C4-2B (cell line): ENCODE measurements at regions not wholly inside any gene's neighbourhood (a gene's known extent, or its start where the extent isn't known, plus 50 kb on each side); places are given as distances from the start of the nearest gene placed in this dataset.

Experiments
- H3K27ac ChIP-seq: fragments of 450-650 bp; 2 replicates; pipeline ENCODE4 v1.5.1; 2017
- ZFX ChIP-seq: fragments of 450-650 bp; IDR thresholded peaks from 2 replicates; pipeline ENCODE4 v1.6.1; 2017
- TF ChIP-seq, protein P1 (sequence below): fragments of 450-650 bp; conservative IDR thresholded peaks from 2 replicates; pipeline ENCODE4 v1.5.1; 2017; ENCODE audit warnings: mild to moderate bottlenecking

DNA sequence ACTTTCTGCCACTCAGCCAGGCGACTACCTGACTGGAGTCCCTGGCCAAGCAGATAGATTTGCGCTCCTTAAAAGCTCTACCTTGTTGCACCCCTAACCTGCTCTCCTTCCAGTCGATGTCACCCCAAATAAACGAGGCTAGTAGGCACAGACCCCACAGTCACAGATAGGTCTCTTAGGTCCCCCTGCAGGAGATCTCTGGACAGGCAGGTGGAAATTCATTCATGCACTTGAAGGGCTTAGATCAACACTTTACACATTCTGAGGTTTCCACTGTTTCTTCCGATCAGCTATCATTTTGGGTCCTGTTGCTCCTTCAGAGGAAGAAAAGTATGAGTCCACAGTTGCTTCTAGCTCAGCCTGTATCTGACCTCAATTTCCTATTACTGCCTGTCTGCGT is 272.6 kb upstream of the FMN2 start:
- no peak overlapping the region for H3K27ac ChIP-seq
- TF ChIP-seq ZFX, result no peak
- TF ChIP-seq, protein P1, sequence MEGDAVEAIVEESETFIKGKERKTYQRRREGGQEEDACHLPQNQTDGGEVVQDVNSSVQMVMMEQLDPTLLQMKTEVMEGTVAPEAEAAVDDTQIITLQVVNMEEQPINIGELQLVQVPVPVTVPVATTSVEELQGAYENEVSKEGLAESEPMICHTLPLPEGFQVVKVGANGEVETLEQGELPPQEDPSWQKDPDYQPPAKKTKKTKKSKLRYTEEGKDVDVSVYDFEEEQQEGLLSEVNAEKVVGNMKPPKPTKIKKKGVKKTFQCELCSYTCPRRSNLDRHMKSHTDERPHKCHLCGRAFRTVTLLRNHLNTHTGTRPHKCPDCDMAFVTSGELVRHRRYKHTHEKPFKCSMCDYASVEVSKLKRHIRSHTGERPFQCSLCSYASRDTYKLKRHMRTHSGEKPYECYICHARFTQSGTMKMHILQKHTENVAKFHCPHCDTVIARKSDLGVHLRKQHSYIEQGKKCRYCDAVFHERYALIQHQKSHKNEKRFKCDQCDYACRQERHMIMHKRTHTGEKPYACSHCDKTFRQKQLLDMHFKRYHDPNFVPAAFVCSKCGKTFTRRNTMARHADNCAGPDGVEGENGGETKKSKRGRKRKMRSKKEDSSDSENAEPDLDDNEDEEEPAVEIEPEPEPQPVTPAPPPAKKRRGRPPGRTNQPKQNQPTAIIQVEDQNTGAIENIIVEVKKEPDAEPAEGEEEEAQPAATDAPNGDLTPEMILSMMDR, result peak; percentile 30

GRCh38 chr1:239819756-239820250 is 271.9 kb upstream of the FMN2 start:
- TF ChIP-seq, protein P1, result no peak
- no peak for TF ChIP-seq ZFX

GRCh38 chr1:239823852-239824251 is 267.8 kb upstream of the FMN2 start:
- TF ChIP-seq, protein P1, result no peak
- TF ChIP-seq ZFX, result no peak
- H3K27ac ChIP-seq, result no peak overlapping the region

More at GRCh38 chr1:239819756-239820250, 271.9 kb upstream of the FMN2 start:
- no peak overlapping the region for H3K27ac ChIP-seq

DNA sequence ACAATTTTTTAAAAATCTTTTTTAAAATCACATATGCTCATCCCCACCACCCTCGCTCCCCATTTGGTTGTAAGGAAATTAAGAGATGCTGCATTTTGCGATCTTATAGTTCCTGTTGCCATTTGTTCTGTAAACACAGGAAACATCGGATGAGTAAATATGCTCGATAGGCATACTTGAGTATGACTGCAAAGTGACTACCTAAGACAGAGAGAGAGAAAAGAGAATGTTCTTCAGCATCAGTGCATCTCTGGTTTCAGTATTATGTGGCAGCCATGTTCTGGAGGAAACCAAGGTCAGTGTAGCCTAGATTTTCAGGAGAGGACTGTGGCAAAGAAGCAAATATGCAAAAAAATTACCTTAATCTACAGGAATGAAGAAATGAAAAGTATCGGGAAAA is 265.5 kb upstream of the FMN2 start:
- no peak for TF ChIP-seq ZFX
- TF ChIP-seq, protein P1, result no peak
- no peak overlapping the region for H3K27ac ChIP-seq

DNA sequence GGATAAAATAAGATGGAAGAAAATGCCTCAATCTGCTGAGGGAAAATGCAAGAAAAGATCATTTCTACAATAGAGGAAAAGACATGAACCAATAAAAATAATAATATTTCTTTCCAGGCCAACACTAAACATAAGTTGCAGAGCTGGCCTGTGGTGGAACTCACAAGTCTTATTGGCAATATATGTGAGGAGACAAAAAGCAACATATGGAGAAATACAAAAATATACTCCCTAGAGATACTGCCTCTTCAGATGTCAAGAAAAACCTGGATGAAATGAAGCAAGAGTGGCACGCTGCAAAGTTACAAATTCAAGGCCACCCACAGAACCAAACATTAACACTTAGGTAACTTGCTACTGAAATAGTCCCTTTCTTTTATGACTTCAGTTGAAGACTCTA is 264.9 kb upstream of the FMN2 start:
- H3K27ac ChIP-seq, result no peak overlapping the region
- TF ChIP-seq, protein P1, result no peak
- TF ChIP-seq ZFX, result no peak

DNA sequence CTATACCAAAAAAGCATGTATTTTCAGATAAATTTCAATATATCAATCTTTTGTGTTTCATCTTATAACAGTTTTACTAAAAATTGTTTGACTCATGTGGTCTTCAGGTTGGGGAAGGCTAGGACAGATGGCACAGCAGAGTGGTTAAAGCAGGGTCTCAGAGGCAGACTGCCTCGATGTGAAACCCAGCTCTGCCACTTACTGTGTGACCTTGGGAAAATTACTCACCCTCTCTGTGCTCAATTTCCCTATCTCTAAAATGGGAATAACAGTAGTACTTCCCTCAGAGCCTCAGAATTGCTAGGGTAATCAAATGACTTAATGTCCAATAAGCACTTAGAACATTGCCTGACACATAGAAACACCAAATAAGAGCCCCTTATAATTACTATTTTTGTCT is 262.1 kb upstream of the FMN2 start:
- H3K27ac ChIP-seq, result no peak overlapping the region
- TF ChIP-seq ZFX, result no peak
- TF ChIP-seq, protein P1, result no peak

DNA sequence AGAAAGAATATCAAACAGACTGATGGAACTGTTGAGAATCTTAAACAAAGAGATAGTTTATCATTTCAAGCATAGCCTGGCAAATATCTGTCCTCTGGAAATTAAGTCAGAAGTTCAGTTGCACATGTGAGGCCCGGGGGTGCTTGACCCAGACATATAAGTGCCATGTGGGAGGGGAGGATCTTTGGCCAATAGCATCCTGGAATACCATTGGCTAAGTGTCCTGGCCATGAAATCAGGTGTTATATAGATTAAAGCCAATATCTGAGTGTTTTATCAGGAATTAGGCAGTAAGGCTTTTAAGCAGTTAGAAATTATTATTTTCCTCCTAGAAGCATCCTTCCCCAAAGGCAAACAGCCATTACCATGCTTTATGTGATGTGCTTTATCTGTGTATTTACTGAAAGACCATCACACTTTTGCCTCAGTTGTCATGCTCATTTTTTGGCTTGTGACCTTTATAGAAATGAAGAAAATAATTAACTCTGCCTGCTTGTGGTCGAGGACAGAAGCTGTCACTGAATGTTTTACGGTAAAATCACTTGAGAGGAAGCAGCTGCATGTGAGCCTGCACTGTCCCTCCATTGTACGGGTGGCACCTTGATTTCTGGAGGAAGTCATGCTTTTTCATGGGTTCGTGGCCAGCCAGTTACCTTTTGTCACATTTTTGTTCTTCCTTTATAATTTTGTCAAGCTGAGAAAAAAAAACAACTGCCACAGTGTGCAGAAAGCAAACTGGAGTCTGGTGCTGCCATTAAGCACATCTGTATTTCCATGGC is 259.9 kb upstream of the FMN2 start:
- TF ChIP-seq, protein P1, result no peak
- no peak for TF ChIP-seq ZFX
- no peak overlapping the region for H3K27ac ChIP-seq
